Transverse colon (tissue), 3 donors: ENCODE measurements at regions not wholly inside any gene's neighbourhood (a gene's known extent, or its start where the extent isn't known, plus 50 kb on each side); places are given as distances from the start of the nearest gene placed in this dataset.

ENCODE experiments used
- EP300 ChIP-seq: sonication (generic); formaldehyde crosslinking; IDR thresholded peaks from one replicate; pipeline ENCODE4 v1.6.1; 2017; ENCODE audit warnings: antibody characterized with exemption, low read depth
- POLR2A ChIP-seq: fragments of 450-650 bp; IDR thresholded peaks from one replicate; pipeline ENCODE4 v1.6.1; 2016; ENCODE audit warnings: antibody characterized with exemption, mild to moderate bottlenecking, moderate library complexity
- TF ChIP-seq, protein P1 (sequence below), 5 experiments: fragments of 200-600 bp in 3 of 5; fragments of 450-650 bp in 2 of 5; sonication (generic) in 3 of 5; IDR thresholded peaks; 1 replicate in 2 of 5; 2 replicates in 3 of 5; pipeline ENCODE4 v1.5.1; 2016 to 2017; ENCODE audit warnings: antibody characterized with exemption in 5 of 5, inconsistent platforms in 3 of 5, mild to moderate bottlenecking in 2 of 5, moderate library complexity in 1 of 5

DNA sequence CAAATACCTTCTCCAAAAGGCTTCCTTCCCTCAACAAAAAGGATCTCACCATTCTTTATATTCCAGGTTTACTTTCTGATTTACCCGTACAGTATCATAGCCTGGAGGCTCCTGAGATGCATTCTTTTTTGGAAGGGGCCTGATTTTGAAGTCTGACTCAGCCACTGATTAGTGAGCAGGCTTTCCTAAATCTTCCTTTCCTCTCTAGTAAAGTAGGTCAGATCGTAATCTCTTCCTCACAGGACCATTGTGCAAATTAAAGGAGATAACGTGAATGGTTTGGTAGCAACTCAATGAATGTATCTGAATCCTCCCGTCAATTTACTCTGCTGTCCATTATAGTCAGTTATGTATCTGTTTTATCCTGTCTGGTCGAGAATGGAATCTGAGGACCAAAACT lies 227.7 kb upstream of the ANO5 start:
- TF ChIP-seq, protein P1, sequence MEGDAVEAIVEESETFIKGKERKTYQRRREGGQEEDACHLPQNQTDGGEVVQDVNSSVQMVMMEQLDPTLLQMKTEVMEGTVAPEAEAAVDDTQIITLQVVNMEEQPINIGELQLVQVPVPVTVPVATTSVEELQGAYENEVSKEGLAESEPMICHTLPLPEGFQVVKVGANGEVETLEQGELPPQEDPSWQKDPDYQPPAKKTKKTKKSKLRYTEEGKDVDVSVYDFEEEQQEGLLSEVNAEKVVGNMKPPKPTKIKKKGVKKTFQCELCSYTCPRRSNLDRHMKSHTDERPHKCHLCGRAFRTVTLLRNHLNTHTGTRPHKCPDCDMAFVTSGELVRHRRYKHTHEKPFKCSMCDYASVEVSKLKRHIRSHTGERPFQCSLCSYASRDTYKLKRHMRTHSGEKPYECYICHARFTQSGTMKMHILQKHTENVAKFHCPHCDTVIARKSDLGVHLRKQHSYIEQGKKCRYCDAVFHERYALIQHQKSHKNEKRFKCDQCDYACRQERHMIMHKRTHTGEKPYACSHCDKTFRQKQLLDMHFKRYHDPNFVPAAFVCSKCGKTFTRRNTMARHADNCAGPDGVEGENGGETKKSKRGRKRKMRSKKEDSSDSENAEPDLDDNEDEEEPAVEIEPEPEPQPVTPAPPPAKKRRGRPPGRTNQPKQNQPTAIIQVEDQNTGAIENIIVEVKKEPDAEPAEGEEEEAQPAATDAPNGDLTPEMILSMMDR (IDR thresholded peaks at IDR 0.05) = no peak
- TF ChIP-seq EP300 (no peak), POLR2A (no peak)
